Calu3 (cell line): ENCODE measurements at regions not wholly inside any gene's neighbourhood (a gene's known extent, or its start where the extent isn't known, plus 50 kb on each side); places are given as distances from the start of the nearest gene placed in this dataset.

Experiments used
- BruUV-seq: library from RNA; stranded (reverse); fragments of 400-500 nt; replicated peaks from 2 replicates; lab custom pipeline; 2021; lab: Mats Ljungman, UMichigan
- CTCF ChIA-PET: fragments of 300-600 bp; sonication (Branson Sonifier 250); formaldehyde crosslinking; loops from one replicate; lab custom pipeline; 2022; ENCODE audit warnings: antibody characterized with exemption; lab: Charles Lee
- DNase-seq: peaks from one replicate; pipeline ENCODE4 v3.0.0; 2022
- H3K27ac Mint-ChIP-seq: one replicate; pipeline ENCODE4 v1.8.0; 2022; ENCODE audit warnings: mixed read lengths; ENCODE audit not compliant: unreplicated experiment
- H3K27me3 Mint-ChIP-seq: one replicate; pipeline ENCODE4 v1.8.0; 2022; ENCODE audit warnings: mixed read lengths; ENCODE audit not compliant: unreplicated experiment
- H3K36me3 Mint-ChIP-seq: one replicate; pipeline ENCODE4 v1.8.0; 2022; ENCODE audit warnings: mild to moderate bottlenecking, moderate library complexity, mixed read lengths; ENCODE audit not compliant: insufficient read depth, unreplicated experiment
- H3K4me1 Mint-ChIP-seq: one replicate; pipeline ENCODE4 v1.8.0; 2022; ENCODE audit warnings: mild to moderate bottlenecking, low read depth, mixed read lengths; ENCODE audit not compliant: unreplicated experiment
- H3K4me3 Mint-ChIP-seq: one replicate; pipeline ENCODE4 v1.8.0; 2022; ENCODE audit warnings: mild to moderate bottlenecking, low read depth, moderate library complexity, mixed read lengths; ENCODE audit not compliant: unreplicated experiment
- H3K9me3 Mint-ChIP-seq: one replicate; pipeline ENCODE4 v1.8.0; 2022; ENCODE audit warnings: low read depth, mixed read lengths; ENCODE audit not compliant: unreplicated experiment
- intact Hi-C: fragments of 100-400 bp; cut with micrococcal nuclease; formaldehyde crosslinking; loops from one replicate; pipeline ENCODE4 v1.10.0; 2022; ENCODE audit not compliant: unreplicated experiment
- TF ChIP-seq, protein P1 (sequence below): fragments of 200-600 bp; IDR thresholded peaks from one replicate; pipeline ENCODE4 v1.8.0; 2022; ENCODE audit warnings: antibody characterized with exemption; ENCODE audit not compliant: unreplicated experiment

DNA sequence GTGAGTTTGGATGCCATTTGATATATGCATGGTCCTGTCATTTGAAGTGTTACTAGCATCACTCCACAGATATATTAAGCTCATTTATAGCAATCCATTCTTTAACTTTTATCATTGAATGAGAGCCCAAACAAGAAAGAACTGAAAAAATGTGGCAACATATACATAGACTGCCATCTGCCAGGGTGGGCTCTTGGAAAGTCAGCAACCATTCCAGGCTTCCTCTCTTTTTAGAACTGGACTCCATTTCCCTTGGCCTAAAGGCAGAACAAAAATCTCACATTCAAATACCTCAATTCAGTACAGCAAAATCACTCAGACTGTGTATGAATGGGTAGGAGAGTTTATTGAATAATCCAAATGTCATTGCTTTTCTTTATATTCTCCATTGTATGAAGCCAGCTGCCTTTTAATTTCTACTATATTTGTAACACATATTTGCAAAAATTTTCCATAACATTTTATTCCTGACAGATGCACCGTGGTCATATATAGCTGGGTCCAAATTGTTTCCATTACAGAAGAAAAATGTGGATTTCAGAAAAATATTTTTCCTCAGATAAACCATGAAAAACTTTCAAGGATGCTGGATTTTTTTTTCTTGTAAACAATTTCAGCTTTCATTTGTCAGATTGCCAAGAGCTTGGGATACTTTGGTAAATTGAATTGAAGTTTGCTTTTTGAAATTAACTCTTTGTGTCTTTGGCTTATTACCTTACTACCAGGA is 1252.3 kb upstream of the SEL1L start:
- CTCF ChIA-PET, result no interaction called here
- Mint-ChIP-seq H3K4me3 (no peak overlapping the region), H3K9me3 (peaks cover 19% of the 10 kb centered on the region), H3K4me1 (no peaks in the 10 kb centered on the region), H3K27ac (no peak overlapping the region), H3K36me3 (no peaks in the 10 kb centered on the region), H3K27me3 (no peaks in the 10 kb centered on the region)
- TF ChIP-seq, protein P1, sequence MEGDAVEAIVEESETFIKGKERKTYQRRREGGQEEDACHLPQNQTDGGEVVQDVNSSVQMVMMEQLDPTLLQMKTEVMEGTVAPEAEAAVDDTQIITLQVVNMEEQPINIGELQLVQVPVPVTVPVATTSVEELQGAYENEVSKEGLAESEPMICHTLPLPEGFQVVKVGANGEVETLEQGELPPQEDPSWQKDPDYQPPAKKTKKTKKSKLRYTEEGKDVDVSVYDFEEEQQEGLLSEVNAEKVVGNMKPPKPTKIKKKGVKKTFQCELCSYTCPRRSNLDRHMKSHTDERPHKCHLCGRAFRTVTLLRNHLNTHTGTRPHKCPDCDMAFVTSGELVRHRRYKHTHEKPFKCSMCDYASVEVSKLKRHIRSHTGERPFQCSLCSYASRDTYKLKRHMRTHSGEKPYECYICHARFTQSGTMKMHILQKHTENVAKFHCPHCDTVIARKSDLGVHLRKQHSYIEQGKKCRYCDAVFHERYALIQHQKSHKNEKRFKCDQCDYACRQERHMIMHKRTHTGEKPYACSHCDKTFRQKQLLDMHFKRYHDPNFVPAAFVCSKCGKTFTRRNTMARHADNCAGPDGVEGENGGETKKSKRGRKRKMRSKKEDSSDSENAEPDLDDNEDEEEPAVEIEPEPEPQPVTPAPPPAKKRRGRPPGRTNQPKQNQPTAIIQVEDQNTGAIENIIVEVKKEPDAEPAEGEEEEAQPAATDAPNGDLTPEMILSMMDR, result no peak
- BruUV-seq, result no TSS peak
- intact Hi-C loops, result no loop called here
- no peak for DNase-seq

DNA sequence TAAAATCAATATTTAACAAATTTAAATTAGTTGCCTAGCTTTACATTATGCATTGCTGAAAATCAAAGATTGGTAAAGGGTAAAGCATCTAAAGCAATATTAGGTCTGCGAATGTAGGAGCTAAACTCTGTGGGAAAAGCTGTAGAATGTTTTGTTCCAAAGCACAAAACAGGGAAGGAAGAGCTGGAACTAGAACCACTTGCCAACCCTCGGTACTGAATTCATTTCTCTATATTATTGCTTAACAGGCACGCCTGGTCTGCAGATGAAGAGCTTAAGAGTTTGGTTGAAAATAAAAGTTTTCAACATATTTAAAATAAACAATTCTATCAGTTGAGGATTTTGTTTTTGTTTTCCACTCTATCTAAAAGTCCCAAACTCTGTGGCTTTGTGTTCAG is 1252.8 kb upstream of the SEL1L start:
- H3K4me3 Mint-ChIP-seq, result no peak overlapping the region
- no peaks in the 10 kb centered on the region for H3K4me1 Mint-ChIP-seq
- peaks cover 18% of the 10 kb centered on the region for H3K9me3 Mint-ChIP-seq

DNA sequence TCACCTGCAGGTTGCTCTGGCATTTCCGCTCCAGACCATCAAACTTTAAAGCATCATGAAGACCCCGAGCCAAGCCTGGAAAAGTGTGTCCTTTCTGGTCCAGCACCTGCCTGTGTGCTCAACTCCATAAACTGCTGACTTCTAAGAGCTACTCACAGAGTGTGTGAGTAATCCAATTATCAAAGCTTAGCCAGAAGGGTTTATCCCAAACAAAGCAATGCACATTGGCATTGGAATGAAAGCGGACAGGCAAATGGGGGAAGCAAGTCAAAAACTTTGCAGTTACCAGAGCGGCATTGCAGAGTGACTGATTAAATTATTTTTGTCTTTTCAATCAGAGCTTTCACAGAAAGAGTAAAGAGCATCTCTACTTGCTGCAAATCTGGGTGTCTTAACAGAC is 1262.4 kb upstream of the SEL1L start:
- H3K4me3 Mint-ChIP-seq, result no peak overlapping the region
- BruUV-seq, result no TSS peak
- H3K9me3 Mint-ChIP-seq, result peaks cover 7% of the 10 kb centered on the region
- no peaks in the 10 kb centered on the region for H3K27me3 Mint-ChIP-seq
- H3K36me3 Mint-ChIP-seq, result no peaks in the 10 kb centered on the region
- CTCF ChIA-PET, result no interaction called here
- intact Hi-C loops, result no loop called here
- TF ChIP-seq, protein P1, result no peak
- no peaks in the 10 kb centered on the region for H3K4me1 Mint-ChIP-seq
- H3K27ac Mint-ChIP-seq, result no peak overlapping the region
- no peak for DNase-seq

More for the DNA sequence above, 1252.8 kb upstream of the SEL1L start:
- Mint-ChIP-seq H3K27me3 (no peaks in the 10 kb centered on the region), H3K36me3 (no peaks in the 10 kb centered on the region), H3K27ac (no peak overlapping the region)
- TF ChIP-seq, protein P1, result no peak
- BruUV-seq, result no TSS peak
- CTCF ChIA-PET, result no interaction called here
- intact Hi-C loops, result no loop called here
- DNase-seq, result no peak

DNA sequence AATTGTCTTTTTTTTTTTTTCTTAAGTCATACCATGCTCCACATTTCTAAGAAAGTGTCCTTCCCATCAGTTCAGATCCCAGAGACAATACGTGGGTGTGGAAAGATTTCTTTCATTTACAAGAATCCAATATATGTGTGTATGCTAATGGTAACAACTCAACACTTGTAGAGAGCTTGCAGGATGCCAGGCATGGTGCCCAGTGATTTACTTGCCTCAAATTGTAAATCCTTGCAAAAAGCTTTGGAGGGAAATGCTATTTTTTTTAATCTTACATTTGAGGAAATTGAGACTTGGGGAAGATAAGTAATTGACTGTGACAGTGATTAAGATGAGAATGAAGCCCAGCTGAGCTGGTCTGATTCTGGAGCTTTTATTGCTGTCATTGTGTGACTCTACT is 1264.6 kb upstream of the SEL1L start:
- BruUV-seq, result no TSS peak
- TF ChIP-seq, protein P1, result no peak
- CTCF ChIA-PET, result no interaction called here
- H3K27ac Mint-ChIP-seq, result no peak overlapping the region
- intact Hi-C loops, result no loop called here
- H3K36me3 Mint-ChIP-seq, result no peaks in the 10 kb centered on the region
- DNase-seq, result no peak
- no peaks in the 10 kb centered on the region for H3K27me3 Mint-ChIP-seq
- H3K4me1 Mint-ChIP-seq, result no peaks in the 10 kb centered on the region
- H3K4me3 Mint-ChIP-seq, result no peak overlapping the region
- H3K9me3 Mint-ChIP-seq, result peaks cover 10% of the 10 kb centered on the region
